ENCODE measurements at regions not wholly inside any gene's neighbourhood (a gene's known extent, or its start where the extent isn't known, plus 50 kb on each side); places are given as distances from the start of the nearest gene placed in this dataset.

GRCh38 chr11:42047637-42048555, 588.4 kb upstream of the LRRC4C start:
- DNase-seq (ENCODE audit: low spot score) = no peak

- no peak for DNase-seq (ENCODE audit: low spot score)
Measured at GRCh38 chr11:42049186-42049585, 589.7 kb upstream of the LRRC4C start.

GRCh38 chr11:42049650-42050049, 590.2 kb upstream of the LRRC4C start:
- DNase-seq (ENCODE audit: low spot score) = no peak

DNA sequence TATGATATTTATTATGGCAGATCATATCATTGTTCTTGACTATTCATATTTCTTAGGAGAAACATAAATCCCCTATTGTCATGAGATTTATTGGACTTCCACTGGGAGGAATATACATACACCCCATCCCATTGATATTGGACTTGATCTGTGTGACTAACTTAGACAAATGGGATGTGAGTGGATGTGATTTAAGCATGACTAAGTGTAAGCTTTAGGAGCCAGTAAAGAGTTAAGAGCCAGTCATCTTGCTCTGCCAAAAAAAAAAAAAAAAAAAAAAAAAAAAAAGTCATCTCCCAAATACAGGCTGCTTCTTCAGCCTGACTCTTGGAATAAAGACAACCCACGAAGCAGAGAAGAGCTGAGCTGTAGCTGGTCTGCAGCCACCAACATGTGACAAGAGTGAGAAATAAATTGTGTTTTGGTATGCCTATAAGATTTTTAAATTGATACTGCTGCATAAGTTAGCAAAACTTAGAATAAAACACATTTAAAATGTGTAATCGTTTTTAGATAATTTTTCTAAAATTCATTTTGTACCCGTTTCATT, 595.0 kb upstream of the LRRC4C start:
- no peak for DNase-seq (ENCODE audit: low spot score)

GRCh38 chr11:42055606-42056005, 596.2 kb upstream of the LRRC4C start:
- no peak for DNase-seq (ENCODE audit: low spot score)

DNA sequence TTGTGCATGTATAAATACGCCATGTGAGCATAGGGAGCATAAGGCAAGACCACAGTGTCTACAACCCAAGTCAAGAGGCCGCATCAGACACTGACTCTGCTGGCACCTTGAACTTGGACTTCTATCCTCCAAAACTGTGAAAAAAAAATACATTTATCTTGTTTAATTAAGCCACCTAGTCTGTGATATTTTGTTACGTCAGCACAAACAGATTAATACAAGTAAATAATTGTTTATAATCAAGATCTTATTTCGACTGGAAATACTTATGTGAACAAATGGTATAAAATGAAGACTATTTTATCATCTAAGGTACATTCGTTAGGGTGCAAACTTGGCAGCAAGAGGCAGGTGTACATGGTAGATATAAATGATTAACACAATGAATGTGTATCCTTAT, 599.3 kb upstream of the LRRC4C start:
- DNase-seq (ENCODE audit: low spot score) = no peak

DNA sequence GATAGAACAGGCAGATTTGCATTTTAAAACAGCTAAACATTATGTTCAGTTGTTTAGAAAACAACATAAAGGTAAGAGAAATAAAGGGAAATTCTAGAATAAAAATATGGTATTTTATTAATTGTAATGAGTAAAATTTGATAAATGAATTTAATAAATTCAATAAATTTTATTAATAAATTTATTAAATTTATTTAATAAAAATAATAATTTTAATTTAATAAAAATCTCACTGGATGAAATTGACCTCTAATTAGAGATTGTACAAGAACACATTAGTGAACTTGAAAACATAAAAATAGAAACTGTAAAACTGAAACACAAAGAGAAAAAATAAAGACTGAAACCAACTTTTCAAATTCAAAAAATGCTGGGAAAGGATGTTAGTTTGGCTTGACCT, 605.7 kb upstream of the LRRC4C start:
- no peak for DNase-seq (ENCODE audit: low spot score)

DNA sequence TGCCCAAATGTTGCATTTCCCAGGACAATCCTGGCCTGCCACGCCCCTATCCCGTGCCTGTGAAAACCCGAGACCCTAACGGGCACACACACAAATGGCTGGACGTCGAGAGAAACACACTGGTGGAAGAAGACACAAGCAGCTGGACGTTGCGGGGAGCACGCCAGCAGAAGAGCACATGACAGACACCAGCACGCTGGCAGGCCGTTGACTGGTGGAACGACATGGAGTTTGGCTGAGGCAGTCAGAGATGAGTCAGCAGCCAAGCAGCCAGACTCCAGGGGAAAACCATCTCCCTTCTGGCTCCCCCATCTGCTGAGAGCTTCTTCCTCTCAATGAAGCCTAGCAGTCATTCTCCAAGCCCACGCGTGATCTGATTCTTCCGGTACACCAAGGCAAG, 606.7 kb upstream of the LRRC4C start:
- no peak for DNase-seq (ENCODE audit: low spot score)

DNA sequence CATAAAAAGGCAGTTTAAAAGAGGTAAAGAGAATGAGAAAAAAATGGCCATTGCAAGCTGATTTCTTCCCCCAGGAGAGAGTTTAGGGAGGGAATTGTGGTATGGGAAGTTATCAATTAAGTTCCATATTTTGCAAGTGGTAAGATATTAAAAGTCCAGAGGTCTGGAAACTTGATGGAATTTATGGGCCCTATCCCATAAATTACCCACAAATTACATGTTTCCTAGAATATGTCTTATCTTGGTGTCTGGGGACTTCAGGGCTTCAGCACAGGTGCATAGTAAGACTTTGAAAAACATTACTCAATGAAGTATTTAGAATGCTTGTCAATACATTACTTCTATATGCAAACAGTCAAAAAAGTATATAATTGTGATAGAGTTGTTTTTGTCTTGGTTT, 614.9 kb upstream of the LRRC4C start:
- no peak for DNase-seq (ENCODE audit: low spot score)

- no peak for DNase-seq (ENCODE audit: low spot score)
Measured at GRCh38 chr11:42075180-42075579, 615.7 kb upstream of the LRRC4C start.

DNA sequence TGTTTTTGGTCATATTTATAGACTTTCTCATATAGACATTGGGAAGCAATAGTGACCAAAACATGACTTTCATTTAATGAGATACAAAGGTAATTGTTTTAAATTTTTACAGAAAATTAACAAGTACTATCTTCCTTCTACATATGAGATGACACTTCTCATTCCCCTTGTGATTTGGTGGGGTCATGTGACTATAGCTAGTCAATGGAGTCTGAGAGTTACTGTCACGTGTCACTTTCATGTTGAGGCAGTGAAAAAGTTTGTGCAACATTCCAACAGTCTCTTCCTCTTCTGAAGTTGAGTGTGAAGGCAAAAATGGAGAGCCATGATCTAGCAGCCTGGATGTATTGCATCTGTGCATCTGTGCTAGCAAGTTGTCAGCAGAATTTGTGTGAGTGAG, 618.3 kb upstream of the LRRC4C start:
- no peak for DNase-seq (ENCODE audit: low spot score)

DNA sequence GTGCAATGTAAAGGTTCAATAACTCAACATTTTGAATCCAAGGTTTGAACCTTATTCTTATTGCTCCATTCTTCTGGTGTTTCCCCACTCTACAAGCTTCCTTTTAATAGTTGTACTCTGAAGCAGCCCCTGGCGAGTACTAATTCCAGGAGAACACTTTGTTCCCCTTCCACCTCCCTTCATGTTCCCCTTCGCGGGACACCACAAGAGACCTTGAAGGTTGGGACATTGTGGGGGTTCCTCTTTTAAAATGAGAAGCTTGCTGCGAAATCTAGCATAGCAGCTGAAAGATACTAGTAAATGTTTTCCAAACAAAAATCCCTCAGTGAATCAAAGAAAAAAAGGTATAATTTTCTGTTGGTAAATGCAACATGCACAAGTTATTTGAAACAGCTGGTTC, 626.3 kb upstream of the LRRC4C start:
- DNase-seq (ENCODE audit: low spot score) = no peak

DNA sequence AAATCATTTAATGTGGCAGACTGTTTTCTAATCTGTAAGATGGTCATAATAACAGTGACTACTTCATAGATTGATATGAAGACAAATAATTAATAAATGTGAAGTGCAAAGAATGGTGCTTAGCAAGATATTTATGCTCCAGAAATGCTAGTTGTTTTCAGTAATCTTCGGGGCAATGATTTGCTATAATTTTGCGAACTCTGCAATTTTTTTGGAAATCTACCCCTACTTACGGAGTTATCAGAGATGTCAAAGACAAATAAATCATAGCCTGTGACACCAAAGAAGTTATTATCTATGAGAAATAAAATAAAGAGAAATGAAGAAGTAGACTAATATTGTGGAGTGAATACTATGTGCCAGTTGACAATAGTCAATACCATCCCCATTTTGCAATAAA, 634.1 kb upstream of the LRRC4C start:
- DNase-seq (ENCODE audit: low spot score) = no peak

DNA sequence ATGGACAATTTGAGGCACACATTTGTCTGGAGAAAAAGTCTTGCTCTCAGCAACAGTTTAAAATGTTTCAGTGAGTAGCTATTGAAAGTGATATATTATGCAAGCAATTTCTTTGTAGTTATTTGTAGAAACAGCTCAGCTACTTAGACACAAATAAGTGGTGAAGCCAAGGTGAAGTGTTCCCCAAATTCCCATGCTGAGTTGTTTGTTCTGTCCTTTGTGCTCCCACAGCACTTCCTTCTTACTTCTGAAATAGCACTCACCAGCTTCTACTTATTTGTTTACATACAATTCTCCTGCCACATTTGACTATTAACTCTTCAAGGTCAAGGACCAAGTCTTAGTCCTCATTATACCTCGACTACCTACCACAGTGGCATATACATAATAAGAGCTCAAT, 638.6 kb upstream of the LRRC4C start:
- DNase-seq (ENCODE audit: low spot score) = no peak

- no peak for DNase-seq (ENCODE audit: low spot score)
Measured at GRCh38 chr11:42112866-42113265, 653.4 kb upstream of the LRRC4C start.

GRCh38 chr11:42114927-42115326, 655.5 kb upstream of the LRRC4C start:
- DNase-seq (ENCODE audit: low spot score) = no peak

- no peak for DNase-seq (ENCODE audit: low spot score)
Measured at GRCh38 chr11:42138454-42138853, 679.0 kb upstream of the LRRC4C start.

- no peak for DNase-seq (ENCODE audit: low spot score)
Measured at GRCh38 chr11:42145311-42145710, 685.9 kb upstream of the LRRC4C start.

GRCh38 chr11:42161886-42162285, 702.4 kb upstream of the LRRC4C start:
- no peak for DNase-seq (ENCODE audit: low spot score)

- no peak for DNase-seq (ENCODE audit: low spot score)
Measured at GRCh38 chr11:42169191-42169590, 709.7 kb upstream of the LRRC4C start.

DNA sequence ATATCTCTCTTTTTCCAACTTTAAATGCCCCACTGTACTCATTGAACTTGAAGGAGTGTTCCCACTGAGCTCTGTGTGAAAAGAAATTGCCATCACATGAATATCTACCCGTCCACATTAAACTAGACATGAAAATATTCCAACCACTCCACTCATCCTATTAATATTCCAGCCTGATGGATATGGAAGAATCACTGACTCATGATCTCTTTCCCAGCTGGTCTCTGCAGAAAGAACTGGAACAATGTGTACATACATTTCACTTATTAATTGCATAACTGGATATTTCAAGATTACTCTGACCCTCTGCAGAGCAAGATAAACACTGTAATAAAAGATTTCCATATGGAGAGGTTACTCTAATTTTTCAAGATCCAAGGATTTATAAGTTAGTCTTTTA, 711.1 kb upstream of the LRRC4C start:
- no peak for DNase-seq (ENCODE audit: low spot score)

DNA sequence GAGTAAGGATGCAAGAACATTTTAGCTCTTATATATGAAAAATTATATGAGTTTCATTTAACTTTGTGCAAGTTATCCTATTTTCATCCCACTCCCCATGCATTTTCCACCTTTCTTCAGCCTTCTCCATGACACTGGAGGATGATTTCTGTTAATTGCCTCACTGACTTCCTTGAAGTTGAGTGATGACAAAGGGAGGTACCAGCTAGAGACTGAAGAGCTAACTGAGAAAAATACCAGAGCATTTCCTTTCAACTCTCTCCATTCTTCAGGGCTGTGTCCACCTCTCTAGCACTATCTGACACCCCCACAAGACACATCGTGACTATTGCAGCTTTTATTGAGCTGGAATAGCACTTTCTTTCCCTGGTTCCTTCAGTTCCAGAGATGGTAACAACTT, 711.6 kb upstream of the LRRC4C start:
- DNase-seq (ENCODE audit: low spot score) = no peak

GRCh38 chr11:42172441-42172840, 713.0 kb upstream of the LRRC4C start:
- no peak for DNase-seq (ENCODE audit: low spot score)

GRCh38 chr11:42175203-42175602, 715.8 kb upstream of the LRRC4C start:
- no peak for DNase-seq (ENCODE audit: low spot score)
